ENCODE measurements at regions not wholly inside any gene's neighbourhood (a gene's known extent, or its start where the extent isn't known, plus 50 kb on each side); places are given as distances from the start of the nearest gene placed in this dataset.
"Not testable (repeated sequence)": the region's sequence is repeated elsewhere in the genome, so short reads cannot be mapped to it uniquely, and the experiment has no call there.

DNA sequence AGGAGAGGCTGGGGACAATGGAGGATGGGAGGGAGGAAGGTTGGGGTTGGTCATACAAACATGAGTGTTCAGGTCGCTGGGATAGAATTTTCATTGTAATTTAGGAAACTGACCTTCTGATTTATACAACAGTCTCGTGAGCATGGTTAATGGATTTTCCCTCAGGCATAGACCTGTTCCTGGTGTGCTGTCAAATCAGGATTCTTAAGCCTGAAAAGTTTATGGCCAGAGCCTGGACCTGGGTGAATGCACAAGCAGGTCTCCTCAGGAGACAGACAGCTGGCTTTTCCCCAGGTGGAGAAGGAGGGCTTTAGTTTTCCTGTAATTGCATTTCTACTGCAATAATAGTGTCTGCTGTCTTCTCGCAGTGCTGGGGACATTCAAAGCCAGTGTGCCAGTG lies 338.0 kb downstream of the SHQ1 start:
- TF ChIP-seq, protein P1, sequence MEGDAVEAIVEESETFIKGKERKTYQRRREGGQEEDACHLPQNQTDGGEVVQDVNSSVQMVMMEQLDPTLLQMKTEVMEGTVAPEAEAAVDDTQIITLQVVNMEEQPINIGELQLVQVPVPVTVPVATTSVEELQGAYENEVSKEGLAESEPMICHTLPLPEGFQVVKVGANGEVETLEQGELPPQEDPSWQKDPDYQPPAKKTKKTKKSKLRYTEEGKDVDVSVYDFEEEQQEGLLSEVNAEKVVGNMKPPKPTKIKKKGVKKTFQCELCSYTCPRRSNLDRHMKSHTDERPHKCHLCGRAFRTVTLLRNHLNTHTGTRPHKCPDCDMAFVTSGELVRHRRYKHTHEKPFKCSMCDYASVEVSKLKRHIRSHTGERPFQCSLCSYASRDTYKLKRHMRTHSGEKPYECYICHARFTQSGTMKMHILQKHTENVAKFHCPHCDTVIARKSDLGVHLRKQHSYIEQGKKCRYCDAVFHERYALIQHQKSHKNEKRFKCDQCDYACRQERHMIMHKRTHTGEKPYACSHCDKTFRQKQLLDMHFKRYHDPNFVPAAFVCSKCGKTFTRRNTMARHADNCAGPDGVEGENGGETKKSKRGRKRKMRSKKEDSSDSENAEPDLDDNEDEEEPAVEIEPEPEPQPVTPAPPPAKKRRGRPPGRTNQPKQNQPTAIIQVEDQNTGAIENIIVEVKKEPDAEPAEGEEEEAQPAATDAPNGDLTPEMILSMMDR (IDR thresholded peaks at IDR 0.05): no peak
- TF ChIP-seq ZFX (IDR thresholded peaks at IDR 0.05; ENCODE audit: borderline replicate concordance): no peak
- no peak overlapping the region for H3K27ac ChIP-seq

DNA sequence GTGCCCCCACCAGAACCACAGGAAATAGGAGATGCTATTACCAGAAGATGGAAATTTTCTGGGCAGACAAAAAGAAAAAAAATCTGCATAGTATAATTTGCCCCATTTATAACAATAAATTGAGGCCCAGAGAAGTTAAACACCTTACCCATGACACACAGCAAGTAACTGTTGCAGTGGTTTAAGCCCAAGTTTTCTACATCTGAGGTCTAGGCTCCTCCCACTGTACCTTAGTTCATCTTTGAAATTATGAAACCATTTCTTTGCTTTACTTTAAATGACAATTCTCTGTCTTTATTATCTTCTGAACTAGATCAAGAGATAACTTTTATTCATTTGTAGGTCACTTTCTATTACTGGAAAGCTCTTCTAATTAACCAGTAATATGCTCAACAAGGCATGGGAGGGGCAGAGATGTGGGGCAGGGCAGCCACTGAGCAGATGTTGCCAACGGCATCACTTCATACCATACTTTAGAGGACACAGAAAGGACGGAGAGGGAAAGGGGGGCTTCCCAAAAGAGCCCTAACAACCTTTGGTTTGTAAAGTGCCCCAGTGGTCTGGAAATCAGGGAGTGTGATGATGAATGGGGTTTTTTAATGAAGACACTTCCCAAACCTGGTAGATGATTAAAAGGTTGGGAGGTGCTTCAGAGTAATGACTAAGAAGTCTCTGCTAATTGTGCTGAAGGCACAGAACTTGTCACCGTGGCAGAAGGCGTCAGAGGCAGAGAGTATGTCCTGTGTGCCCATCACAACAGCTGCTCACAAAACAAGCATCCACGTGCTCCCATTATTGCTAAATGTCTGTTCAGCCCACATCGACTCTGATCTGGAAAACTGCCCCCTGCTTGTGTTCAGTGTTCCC lies 342.5 kb downstream of the SHQ1 start:
- TF ChIP-seq, protein P1 (IDR thresholded peaks at IDR 0.05): no peak
- no peak for TF ChIP-seq ZFX (IDR thresholded peaks at IDR 0.05; ENCODE audit: borderline replicate concordance)

DNA sequence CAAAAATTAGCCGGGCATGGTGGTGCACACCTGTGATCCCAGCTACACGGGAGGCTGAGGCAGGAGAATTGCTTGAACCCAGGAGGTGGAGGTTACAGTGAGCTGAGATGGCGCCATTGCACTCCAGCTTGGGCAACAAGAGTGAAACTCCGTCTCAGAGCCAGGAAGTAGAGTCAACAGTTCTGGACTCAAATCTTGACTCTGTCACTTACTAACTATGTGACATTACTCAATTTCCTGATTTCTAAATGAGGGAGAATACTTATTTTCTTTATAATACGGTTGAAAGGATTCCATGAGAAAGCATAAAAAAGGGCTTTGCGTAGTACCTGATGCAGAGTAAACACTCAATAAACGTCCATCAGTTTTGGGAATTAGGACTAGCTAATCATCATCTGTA lies 350.7 kb downstream of the SHQ1 start:
- H3K27ac ChIP-seq: not testable (repeated sequence)

More for the DNA sequence above, 342.5 kb downstream of the SHQ1 start:
- no peak overlapping the region for H3K27ac ChIP-seq

DNA sequence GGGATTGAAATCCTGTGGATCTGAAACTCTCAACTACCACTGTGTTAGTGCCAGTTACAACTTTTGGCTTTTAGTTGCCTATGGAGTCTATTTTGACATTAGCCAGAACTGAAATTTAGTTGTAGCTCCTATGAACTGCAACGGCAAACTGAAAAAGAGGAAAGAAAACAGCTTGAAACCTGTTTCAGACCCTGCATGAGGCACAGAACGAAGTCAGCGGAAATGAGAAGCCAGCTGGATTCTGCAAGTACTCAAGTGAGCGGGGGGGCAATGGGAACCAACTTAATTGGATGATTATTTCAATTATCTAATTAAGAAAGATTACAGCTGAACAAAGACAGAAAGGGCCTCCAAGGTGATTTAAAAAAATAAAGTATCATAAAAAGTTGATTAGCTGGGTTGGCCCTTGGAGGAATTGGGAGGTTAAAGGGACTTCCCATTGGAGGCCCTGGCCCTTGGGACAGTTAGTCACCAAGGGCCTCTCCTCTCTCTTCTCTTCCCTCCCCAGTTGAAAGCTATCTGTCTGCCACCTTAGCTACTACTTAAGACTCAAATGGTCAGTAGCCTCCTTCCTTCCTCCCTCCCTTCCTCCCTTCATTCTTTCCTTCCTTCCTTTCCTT lies 352.1 kb downstream of the SHQ1 start:
- no peak for TF ChIP-seq ZFX (IDR thresholded peaks at IDR 0.05; ENCODE audit: borderline replicate concordance)
- TF ChIP-seq, protein P1 (IDR thresholded peaks at IDR 0.05): no peak
- no peak overlapping the region for H3K27ac ChIP-seq

DNA sequence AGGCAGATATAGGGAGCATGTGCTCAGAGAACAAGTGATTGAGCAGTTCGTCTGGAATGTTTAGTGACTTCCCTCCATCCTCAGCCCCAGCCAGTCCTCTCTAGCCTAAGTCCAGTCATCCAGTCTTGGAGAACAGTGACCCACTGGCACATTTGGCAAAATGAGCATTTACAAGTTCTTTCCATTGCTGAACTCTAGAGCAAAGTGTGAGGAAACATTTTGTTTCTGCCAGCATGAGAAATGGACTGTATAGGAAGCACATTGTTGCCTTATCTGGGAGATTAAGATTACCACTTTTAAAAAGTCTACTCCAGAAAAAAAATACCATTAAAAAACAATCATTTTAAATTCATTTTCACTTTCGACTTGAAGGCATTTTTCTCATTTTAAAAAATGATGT lies 353.6 kb downstream of the SHQ1 start:
- H3K27ac ChIP-seq: no peak overlapping the region
- TF ChIP-seq, protein P1 (IDR thresholded peaks at IDR 0.05): no peak
- TF ChIP-seq ZFX (IDR thresholded peaks at IDR 0.05; ENCODE audit: borderline replicate concordance): no peak

DNA sequence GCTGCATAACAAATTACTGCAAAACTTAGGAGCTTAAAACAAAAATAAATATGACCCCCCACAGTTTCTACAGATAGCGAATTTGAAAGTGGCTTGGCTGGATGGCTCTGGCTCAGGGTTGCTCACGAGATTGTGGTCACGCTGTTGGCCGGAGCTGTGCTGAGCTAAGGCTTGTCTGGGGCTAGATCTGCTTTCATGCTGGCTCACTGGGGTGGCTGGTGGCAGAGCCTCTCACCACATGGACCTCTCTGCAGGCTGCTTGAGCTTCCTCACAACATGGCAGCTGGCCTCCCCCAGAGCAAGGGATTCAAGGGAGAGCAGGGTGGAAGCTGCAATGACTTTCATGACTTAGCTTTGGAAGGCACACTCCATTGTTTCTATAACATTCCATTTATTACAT lies 354.1 kb downstream of the SHQ1 start:
- no peak for TF ChIP-seq ZFX (IDR thresholded peaks at IDR 0.05; ENCODE audit: borderline replicate concordance)
- TF ChIP-seq, protein P1 (IDR thresholded peaks at IDR 0.05): no peak

DNA sequence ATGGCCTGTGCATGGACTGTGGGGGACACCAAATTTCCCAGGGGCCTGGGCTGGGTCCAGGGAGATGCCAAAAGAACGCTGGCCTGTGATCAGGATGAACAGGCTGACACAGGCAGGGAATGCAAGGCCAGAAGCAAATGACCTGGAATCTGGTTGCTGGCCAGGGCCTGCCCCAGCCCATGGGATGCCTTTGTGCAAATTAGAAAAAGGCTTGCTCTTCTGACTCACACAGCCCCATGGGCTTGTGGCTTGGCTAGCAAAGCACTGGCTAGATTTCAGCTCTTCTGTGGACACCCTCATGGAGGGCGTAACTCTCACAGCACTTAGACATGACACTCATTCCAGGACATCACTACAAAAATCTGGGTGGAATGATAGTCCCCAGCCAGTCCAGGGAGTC lies 356.0 kb downstream of the SHQ1 start:
- TF ChIP-seq ZFX (IDR thresholded peaks at IDR 0.05; ENCODE audit: borderline replicate concordance): no peak
- TF ChIP-seq, protein P1 (IDR thresholded peaks at IDR 0.05): no peak
- H3K27ac ChIP-seq: no peak overlapping the region

More for the DNA sequence above, 354.1 kb downstream of the SHQ1 start:
- no peak overlapping the region for H3K27ac ChIP-seq
